ELR (cell line): ENCODE measurements at regions not wholly inside any gene's neighbourhood (a gene's known extent, or its start where the extent isn't known, plus 50 kb on each side); places are given as distances from the start of the nearest gene placed in this dataset.
A peak's percentile ranks its signal among the peaks of the same experiment; 100 is the strongest.

Experiments
- DNase-seq: peaks from one replicate; pipeline ENCODE4 v3.0.0-alpha.2; 2015; ENCODE audit warnings: low read depth

DNA sequence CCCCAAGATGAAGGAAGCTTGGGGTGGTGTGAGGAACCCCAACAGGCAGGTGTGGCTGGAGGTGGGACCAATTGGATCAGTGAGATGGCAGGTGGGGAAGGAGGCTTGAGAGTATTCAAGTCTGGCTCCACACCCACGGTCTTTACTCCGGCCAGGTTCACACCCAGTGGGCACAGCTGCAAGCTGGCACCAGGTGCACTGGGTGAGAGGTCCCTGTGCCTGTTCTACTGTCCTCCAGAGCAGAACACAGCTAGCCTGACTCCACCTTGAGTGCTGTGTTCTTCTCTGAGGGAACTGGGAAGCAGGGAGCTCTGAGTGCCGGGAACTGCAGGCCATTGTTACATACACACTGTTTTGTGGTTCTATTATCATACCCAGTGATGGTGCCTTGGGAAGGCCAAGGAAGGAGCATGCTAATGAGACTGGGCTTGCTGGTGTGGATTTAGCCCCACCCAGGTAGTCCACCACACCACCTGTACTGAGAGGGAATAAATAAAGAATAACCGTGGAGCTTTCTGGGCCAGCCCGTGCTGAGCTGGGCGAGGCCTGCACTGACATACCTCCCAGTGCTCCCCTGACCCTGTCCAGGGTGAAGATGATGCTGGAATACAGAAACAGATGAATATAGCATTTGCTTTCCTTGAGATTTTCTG lies 93.4 kb downstream of the ABHD5 start:
- DNase-seq = no peak

- DNase-seq = no peak
Observed at GRCh38 chr3:43784640-43785011, 93.9 kb downstream of the ABHD5 start.

GRCh38 chr3:43785551-43785950 lies 94.8 kb downstream of the ABHD5 start:
- no peak for DNase-seq

GRCh38 chr3:43786102-43786501 lies 95.4 kb downstream of the ABHD5 start:
- no peak for DNase-seq

DNA sequence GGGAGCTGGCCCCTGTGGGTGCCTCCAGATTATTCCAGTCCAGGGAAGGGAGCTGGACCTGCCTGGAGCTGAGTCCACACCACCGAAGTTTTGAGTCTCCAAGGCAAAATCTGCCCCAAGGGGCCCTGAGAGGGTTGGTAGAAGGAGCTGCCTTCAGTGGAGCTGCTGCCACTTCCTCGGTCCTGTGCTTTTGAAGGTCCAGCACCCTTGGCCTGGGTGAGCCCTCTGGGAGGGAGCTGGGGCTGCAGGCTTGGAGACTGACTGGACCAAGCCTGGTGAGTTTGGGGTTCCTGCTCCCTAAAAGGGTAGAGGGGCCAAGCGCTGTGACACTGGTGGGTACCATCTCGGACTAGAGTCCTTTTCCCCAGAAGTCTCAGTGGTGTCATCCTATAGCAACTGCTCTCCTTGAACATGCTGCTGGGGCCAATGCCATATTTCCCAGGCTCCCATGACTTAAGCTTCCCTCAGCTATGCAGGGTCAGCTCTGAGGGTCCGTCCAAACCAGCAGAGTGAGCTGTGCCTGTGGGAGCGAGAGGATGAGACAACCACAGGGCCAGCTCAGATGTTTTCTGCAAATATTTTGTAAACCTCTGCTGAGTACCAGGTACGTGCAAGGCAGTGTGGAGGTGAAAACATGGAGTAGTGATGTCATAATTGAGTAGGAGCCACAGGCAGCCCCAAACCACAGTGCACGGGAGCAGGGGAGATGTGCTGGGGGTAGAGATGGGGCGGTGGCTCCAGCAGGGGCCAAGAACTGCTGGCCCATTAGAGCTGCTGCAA lies 96.0 kb downstream of the ABHD5 start:
- no peak for DNase-seq

- no peak for DNase-seq
Observed at GRCh38 chr3:43787330-43787729, 96.6 kb downstream of the ABHD5 start.

DNA sequence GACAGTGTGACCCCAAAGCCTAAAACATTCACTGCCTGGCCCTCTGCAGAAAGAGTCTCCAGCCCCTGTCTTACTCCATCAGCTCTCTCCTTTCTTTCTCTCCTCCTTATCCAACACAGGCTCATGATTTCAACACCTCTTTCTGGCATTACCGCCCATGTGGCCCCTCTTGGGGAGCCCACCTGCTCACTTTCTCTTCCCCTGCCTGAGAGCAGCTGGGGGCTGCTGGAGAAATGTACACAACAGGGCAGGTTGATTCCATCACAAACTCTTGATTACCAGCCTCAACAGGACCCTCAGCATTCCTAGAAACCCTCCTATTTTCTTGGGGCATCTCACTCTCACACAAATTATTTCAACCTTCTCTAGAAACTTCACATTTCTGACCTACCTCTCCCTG lies 98.3 kb downstream of the ABHD5 start:
- DNase-seq = no peak

DNA sequence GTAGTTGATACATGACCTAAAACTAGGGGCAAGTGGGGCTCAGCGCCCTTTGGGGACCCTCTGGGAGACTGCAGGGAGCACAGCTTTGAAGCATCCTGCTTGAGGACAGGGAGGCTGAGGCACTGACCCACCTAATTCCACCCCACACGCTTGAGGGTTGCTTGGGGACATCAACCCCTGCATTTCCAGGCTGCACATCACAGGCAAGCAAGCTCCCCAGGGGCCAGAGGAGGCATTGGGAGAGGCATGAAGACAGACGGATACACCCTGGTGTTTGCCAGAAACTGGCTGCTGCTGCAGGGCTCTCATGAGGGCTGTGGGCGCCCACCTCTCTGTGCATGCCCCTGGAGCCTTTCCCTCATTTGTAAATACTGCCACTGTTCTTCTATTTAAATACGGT lies 99.3 kb downstream of the ABHD5 start:
- DNase-seq = no peak

- DNase-seq = no peak
Observed at GRCh38 chr3:43790476-43790875, 99.7 kb downstream of the ABHD5 start.

DNA sequence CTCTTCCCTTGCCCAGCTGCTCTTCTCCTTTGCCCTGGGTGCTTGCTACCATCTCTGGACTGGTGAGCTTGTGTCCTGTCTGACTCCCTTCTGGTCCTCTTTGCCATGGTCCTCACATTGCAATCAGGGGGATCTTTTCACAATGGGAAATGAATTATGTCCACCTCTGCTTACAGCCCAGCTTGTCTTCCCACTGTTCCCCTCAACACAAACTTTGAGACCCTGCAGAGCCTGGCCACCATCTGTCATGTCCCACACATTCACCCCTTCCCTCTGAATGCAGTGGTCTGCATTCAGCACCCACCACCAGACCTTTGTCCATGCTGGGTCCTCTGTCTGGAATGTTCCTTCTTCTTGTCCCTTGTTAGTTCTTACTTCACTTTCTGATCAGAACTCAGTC lies 100.5 kb downstream of the ABHD5 start:
- DNase-seq = no peak

GRCh38 chr3:43792904-43793303 lies 102.2 kb downstream of the ABHD5 start:
- peak; percentile 8 for DNase-seq

- no peak for DNase-seq
Observed at GRCh38 chr3:43793648-43794372, 103.1 kb downstream of the ABHD5 start.

DNA sequence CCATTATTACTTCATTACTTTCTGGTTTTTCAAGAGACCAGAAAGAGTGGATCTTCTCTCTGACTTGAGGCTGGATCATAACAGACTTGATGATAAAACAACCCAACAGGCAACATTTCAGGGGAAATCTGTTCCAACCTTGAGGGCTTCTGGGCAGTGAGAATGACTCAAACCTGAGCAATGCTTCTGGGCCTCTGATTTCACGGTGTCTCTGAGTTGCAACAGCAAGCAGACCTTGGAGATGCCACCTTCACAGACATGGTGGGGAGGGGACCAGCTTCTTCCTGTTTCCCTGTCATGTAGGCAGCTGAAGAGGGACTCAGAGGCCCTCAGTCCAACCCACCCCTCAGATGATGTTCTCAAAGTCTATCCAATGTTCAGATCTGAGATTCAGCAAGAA lies 104.0 kb downstream of the ABHD5 start:
- peak; percentile 72 for DNase-seq

DNA sequence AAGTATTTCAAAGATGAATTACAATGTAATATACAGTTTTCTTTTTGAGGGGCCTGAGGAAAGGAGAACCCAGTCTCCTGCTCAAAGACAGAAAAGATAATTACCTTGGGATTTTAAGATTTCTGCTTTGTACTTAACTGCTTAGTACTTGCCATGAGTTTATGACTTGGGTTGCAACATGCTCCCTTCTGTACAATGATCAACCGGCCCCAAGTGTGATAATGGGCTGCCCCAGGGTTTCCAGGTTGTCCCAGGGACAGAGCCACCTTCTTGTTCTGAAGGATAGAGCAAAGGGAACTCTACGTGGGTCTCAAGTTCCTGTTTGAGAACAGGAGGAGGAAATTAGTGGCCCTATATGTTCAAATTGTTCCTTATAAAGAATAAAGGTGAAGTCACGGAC lies 104.8 kb downstream of the ABHD5 start:
- no peak for DNase-seq

GRCh38 chr3:43796041-43796596 lies 105.4 kb downstream of the ABHD5 start:
- peak; percentile 60 for DNase-seq

- DNase-seq = no peak
Observed at GRCh38 chr3:43797794-43798193, 107.1 kb downstream of the ABHD5 start.

DNA sequence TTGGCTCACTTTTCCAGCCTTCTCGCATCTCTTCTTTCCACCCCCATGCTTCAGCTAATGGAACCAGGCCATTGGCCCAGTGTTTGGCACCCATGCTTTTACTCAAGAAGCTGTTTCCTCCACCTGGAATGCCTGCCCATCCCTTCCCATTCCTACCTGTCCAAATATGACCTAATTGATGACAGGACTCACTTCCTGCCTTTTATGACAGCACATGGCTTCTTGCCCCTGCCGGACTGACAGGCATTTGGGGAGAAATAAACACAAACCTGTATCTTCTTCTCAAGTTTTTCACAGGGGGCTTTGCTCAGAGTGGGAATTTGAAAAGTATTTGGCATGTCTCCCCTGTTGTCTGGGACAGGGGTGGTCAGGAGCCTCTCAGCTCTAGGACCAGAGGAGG lies 120.1 kb downstream of the ABHD5 start:
- no peak for DNase-seq

GRCh38 chr3:43814461-43814860 lies 123.7 kb downstream of the ABHD5 start:
- no peak for DNase-seq

DNA sequence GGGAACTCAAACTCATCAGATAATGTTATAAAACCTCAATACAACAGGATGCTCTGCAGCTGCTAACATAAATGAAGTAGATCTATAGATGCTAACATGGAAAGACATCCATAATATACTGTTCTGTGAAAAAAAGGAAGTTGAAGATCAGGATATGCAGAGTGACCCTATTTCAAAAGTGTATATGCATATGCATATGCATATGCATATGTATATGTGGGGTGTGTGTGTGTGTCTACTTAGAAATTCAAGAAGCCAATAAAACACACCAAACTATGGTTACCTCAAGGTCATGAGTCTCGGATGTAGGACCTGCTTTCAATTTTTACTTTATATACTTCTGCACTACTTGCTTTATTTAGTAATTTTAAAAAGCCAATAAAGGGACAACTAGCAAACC lies 125.6 kb downstream of the ABHD5 start:
- no peak for DNase-seq

- DNase-seq = no peak
Observed at GRCh38 chr3:43817064-43817463, 126.3 kb downstream of the ABHD5 start.

GRCh38 chr3:43817825-43818224 lies 127.1 kb downstream of the ABHD5 start:
- DNase-seq = peak; percentile 24

GRCh38 chr3:43818229-43818628 lies 127.5 kb downstream of the ABHD5 start:
- DNase-seq = no peak
